Karpas-422 (cell line): ENCODE measurements at regions not wholly inside any gene's neighbourhood (a gene's known extent, or its start where the extent isn't known, plus 50 kb on each side); places are given as distances from the start of the nearest gene placed in this dataset.

Source experiments
- DNase-seq: peaks from one replicate; pipeline ENCODE4 v3.0.0-alpha.2; 2015
- H2AFZ ChIP-seq: fragments of 200-600 bp; sonication (generic); 2 replicates; pipeline ENCODE4 v1.6.1; 2014; ENCODE audit warnings: antibody characterized with exemption, low read length, mixed read lengths
- H3K27ac ChIP-seq: fragments of 200-600 bp; sonication (generic); 2 replicates; pipeline ENCODE4 v1.5.1; 2014; ENCODE audit warnings: mild to moderate bottlenecking, low read length, moderate library complexity
- H3K27me3 ChIP-seq: fragments of 200-600 bp; sonication (generic); 2 replicates; pipeline ENCODE4 v1.6.1; 2014; ENCODE audit warnings: low read length, mixed read lengths
- H3K36me3 ChIP-seq: fragments of 200-600 bp; sonication (generic); 2 replicates; pipeline ENCODE4 v1.6.1; 2014; ENCODE audit warnings: low read length, mixed read lengths; ENCODE audit not compliant: insufficient read depth
- H3K4me1 ChIP-seq: fragments of 200-600 bp; sonication (generic); 2 replicates; pipeline ENCODE4 v1.6.1; 2014; ENCODE audit warnings: mild to moderate bottlenecking, low read length, mixed read lengths
- H3K4me2 ChIP-seq: fragments of 200-600 bp; sonication (generic); 2 replicates; pipeline ENCODE4 v1.6.1; 2014; ENCODE audit warnings: low read length, low read depth, mild to moderate bottlenecking; ENCODE audit not compliant: poor library complexity, severe bottlenecking
- H3K4me3 ChIP-seq: fragments of 200-600 bp; sonication (generic); 2 replicates; pipeline ENCODE4 v1.5.1; 2014; ENCODE audit warnings: mild to moderate bottlenecking, antibody characterized with exemption, low read length, mixed read lengths
- H3K79me2 ChIP-seq: fragments of 200-600 bp; sonication (generic); 2 replicates; pipeline ENCODE4 v1.6.1; 2014; ENCODE audit warnings: mild to moderate bottlenecking, low read length, mixed read lengths
- H3K9ac ChIP-seq: fragments of 200-600 bp; sonication (generic); 2 replicates; pipeline ENCODE4 v1.6.0; 2014; ENCODE audit warnings: low read length
- H3K9me2 ChIP-seq: fragments of 200-600 bp; sonication (generic), shearing (Covaris generic); replicated peaks from 2 replicates; pipeline ENCODE4 v1.6.0; 2014; ENCODE audit warnings: mild to moderate bottlenecking, low read length, moderate library complexity; ENCODE audit not compliant: insufficient read depth
- H3K9me3 ChIP-seq: fragments of 300-700, 200-600 bp; sonication (generic); 2 replicates; pipeline ENCODE4 v1.6.1; 2014; ENCODE audit warnings: low read length, mixed read lengths
- H4K20me1 ChIP-seq: fragments of 200-600 bp; sonication (generic); 2 replicates; pipeline ENCODE4 v1.6.1; 2014; ENCODE audit warnings: mild to moderate bottlenecking, antibody characterized with exemption, low read length, low read depth; ENCODE audit not compliant: insufficient read depth

DNA sequence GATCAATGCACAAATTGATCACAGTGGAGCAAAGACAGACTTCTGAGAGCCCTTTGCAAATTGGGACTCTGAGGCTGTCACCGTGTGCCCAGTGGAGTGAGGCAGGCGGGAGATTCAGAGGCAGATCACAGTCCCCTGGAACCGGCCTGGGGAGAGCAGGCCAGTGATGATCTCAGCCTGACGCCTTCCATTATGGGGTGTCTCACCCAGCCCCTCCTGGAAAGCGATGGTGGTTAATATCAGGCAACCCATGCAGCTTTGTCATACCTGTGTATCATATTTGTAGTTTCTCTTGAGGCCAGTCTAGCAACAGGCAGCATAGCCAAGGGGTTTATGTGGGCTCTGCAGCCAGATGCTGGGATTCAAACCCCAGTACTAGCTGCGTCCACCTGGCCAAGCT, 147.8 kb downstream of the EMX2 start:
- H4K20me1 ChIP-seq: no peaks in the 10 kb centered on the region
- no peaks in the 10 kb centered on the region for H3K27me3 ChIP-seq
- H3K27ac ChIP-seq: no peak overlapping the region
- no peak overlapping the region for H3K4me3 ChIP-seq
- no peaks in the 10 kb centered on the region for H3K4me1 ChIP-seq
- no peaks in the 10 kb centered on the region for H3K36me3 ChIP-seq
- H3K9me3 ChIP-seq: no peaks in the 10 kb centered on the region
- no peaks in the 10 kb centered on the region for H3K79me2 ChIP-seq
- H3K9me2 ChIP-seq: no peaks in the 10 kb centered on the region
- no peak overlapping the region for H2AFZ ChIP-seq
- DNase-seq: no peak
- no peak overlapping the region for H3K4me2 ChIP-seq
- H3K9ac ChIP-seq: no peak overlapping the region

DNA sequence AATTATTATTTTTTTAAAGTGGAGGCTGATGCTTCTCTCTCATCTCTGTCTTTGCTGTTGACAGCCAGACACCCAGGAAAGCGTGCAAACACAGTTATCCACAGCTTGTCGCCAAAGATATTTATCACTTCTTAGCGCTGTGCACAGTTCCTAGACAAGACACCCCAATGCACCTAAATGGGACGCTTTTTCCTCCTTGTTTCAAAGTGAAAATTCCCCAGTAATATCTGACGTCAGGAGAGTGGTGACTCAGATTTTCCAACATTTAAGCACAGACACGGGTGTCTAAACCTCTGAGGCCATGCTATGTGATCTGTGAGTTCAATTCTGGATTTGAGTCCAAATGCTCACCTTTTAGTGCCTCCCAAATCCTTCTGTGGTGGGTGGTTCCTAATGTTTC, 151.6 kb downstream of the EMX2 start:
- Histone ChIP-seq H4K20me1 (no peaks in the 10 kb centered on the region), H3K9me2 (no peaks in the 10 kb centered on the region), H3K79me2 (no peaks in the 10 kb centered on the region), H3K27ac (no peak overlapping the region), H3K4me3 (no peak overlapping the region), H3K9me3 (no peaks in the 10 kb centered on the region), H3K4me1 (no peaks in the 10 kb centered on the region), H3K36me3 (no peaks in the 10 kb centered on the region), H3K9ac (no peak overlapping the region), H3K4me2 (no peak overlapping the region), H2AFZ (no peak overlapping the region), H3K27me3 (no peaks in the 10 kb centered on the region)
- DNase-seq: no peak

DNA sequence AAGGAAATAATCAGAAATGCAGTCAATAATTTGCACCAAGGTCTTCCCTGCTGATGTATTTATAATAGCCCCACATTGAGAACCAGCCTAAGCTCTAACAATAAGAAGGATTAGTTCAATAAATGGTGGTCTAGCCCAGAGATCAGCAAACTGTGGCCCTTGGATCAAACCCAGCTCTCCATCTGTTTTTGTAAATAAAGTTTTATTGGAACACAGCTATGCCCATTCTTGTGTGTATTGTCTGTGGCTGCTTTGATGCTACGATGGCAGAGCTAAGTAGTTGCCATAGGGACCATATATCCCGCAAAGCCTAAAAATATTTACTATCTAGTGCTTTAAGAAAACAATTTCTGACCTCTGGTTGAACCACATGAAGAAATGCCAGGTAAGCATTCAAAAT, 154.9 kb downstream of the EMX2 start:
- H3K9me3 ChIP-seq: no peaks in the 10 kb centered on the region
- no peaks in the 10 kb centered on the region for H4K20me1 ChIP-seq
- no peaks in the 10 kb centered on the region for H3K9me2 ChIP-seq
- no peak for DNase-seq
- no peaks in the 10 kb centered on the region for H3K4me1 ChIP-seq
- no peak overlapping the region for H3K4me3 ChIP-seq
- H2AFZ ChIP-seq: no peak overlapping the region
- H3K4me2 ChIP-seq: no peak overlapping the region
- H3K79me2 ChIP-seq: no peaks in the 10 kb centered on the region
- H3K27me3 ChIP-seq: no peaks in the 10 kb centered on the region
- H3K9ac ChIP-seq: no peak overlapping the region
- H3K36me3 ChIP-seq: no peaks in the 10 kb centered on the region
- no peak overlapping the region for H3K27ac ChIP-seq

DNA sequence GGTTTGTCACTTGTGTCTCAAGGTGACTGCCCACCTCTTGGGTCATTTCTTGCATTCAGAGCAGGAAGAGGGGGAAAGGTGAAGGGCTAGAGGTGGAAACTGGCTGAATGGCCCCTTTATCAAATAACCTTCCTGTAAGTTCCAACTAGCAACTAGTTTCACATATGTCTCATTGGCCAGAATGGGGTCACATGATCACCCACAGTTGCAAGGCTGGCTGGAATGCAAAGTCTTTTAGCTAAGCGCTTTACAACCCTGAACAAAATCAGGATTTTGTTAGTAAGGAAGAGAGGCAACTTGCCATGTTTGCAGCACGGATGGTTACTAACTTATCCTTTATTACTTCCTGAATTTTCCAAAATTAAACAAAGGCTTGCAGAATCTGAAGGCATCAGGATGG, 156.3 kb downstream of the EMX2 start:
- no peaks in the 10 kb centered on the region for H3K9me3 ChIP-seq
- no peak overlapping the region for H2AFZ ChIP-seq
- H3K4me3 ChIP-seq: no peak overlapping the region

DNA sequence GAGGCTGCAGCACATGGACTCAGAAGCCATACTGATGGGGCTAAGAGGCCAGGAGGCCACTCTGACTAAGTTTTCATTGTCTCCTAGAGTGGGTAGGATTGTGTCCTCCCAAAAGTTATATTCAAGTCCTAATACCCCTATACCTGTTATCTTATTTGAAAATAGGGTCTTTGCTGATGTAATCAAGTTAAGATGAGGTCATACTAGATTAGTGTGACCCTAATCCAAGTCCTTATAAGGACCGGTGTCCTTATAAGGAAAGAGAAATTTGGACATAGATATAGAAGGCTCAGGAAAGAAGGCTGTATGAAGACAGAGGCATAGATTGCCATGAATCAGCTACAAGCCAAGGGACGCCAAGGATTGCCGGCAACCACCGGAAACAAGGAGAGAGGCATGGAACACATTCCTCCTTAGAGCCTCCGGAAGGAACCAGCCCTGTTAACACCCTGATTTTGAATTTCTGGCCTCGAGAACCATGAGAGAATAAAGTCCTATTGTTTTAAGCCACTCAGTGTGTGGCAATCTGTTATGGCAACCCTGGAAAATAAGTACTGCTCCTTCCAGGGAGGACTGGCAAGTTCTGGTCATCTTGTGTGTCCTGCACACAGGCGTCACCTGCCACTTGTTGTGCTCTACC, 157.0 kb downstream of the EMX2 start:
- no peak overlapping the region for H2AFZ ChIP-seq
- H3K4me2 ChIP-seq: no peak overlapping the region
- no peaks in the 10 kb centered on the region for H4K20me1 ChIP-seq
- no peak overlapping the region for H3K4me3 ChIP-seq
- H3K79me2 ChIP-seq: no peaks in the 10 kb centered on the region
- no peak for DNase-seq
- H3K9me2 ChIP-seq: no peaks in the 10 kb centered on the region
- H3K9ac ChIP-seq: no peak overlapping the region
- no peak overlapping the region for H3K27ac ChIP-seq
- H3K27me3 ChIP-seq: no peaks in the 10 kb centered on the region
- no peaks in the 10 kb centered on the region for H3K36me3 ChIP-seq
- no peaks in the 10 kb centered on the region for H3K9me3 ChIP-seq
- H3K4me1 ChIP-seq: no peaks in the 10 kb centered on the region

More for the DNA sequence above, 156.3 kb downstream of the EMX2 start:
- no peaks in the 10 kb centered on the region for H3K4me1 ChIP-seq
- H4K20me1 ChIP-seq: no peaks in the 10 kb centered on the region
- H3K36me3 ChIP-seq: no peaks in the 10 kb centered on the region
- H3K27ac ChIP-seq: no peak overlapping the region
- no peaks in the 10 kb centered on the region for H3K9me2 ChIP-seq
- H3K27me3 ChIP-seq: no peaks in the 10 kb centered on the region
- no peaks in the 10 kb centered on the region for H3K79me2 ChIP-seq
- H3K9ac ChIP-seq: no peak overlapping the region
- no peak for DNase-seq
- H3K4me2 ChIP-seq: no peak overlapping the region

DNA sequence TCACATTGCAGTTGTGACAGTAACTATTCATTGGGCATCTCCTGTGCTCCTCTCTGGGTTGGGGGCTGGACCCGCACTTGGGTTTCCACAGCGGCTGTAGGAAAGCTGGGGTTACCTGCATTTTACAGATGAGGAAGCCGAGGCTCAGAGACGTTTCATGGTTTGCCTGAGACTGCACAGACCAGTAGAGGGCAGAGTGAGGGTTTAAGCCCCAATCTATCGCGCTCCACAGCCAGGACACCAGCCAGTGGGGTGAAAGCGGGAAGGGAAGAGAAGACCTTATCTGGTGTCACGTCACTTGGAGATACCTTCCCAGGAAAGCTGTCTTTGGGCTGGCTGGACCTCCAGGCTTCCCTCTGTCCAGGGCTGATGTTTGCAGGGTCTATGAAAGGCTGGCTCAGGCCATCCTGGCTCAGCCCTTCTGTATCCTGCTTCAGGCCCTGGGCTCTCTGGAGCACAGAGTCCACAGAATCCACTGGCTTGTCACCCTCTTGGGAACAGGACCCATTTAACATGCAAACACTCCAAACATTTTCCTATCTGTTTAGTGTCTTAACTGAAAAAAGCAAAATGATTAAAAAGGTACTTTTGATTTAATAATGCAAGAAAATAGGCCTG, 167.7 kb downstream of the EMX2 start:
- H3K4me1 ChIP-seq: no peaks in the 10 kb centered on the region
- no peak overlapping the region for H3K9ac ChIP-seq
- no peaks in the 10 kb centered on the region for H4K20me1 ChIP-seq
- H3K36me3 ChIP-seq: no peaks in the 10 kb centered on the region
- no peak overlapping the region for H2AFZ ChIP-seq
- no peaks in the 10 kb centered on the region for H3K9me2 ChIP-seq
- H3K9me3 ChIP-seq: no peaks in the 10 kb centered on the region
- H3K79me2 ChIP-seq: no peaks in the 10 kb centered on the region
- peak; percentile 53 for DNase-seq
- no peak overlapping the region for H3K4me3 ChIP-seq
- no peaks in the 10 kb centered on the region for H3K27me3 ChIP-seq
- no peak overlapping the region for H3K4me2 ChIP-seq
- H3K27ac ChIP-seq: no peak overlapping the region

DNA sequence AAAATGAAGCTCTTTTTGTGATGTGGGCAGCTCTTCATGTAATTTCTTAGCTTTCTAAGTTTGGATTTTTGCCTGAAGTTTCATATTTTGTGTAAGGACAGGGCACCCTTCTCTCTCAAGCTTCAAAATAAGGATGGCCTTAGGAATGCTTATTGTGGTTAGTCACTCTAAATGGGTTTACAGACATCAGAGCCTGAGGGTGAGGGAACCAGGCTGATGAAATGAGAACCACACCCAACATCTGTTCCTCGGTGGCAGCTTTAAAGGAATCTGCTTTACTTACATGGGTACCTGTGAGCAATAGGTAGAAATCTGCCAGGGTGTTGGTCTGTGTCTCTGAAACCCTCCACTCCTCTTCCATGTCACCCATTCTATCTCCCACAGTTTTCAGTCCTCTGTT, 174.3 kb downstream of the EMX2 start:
- no peak overlapping the region for H2AFZ ChIP-seq
- DNase-seq: no peak

DNA sequence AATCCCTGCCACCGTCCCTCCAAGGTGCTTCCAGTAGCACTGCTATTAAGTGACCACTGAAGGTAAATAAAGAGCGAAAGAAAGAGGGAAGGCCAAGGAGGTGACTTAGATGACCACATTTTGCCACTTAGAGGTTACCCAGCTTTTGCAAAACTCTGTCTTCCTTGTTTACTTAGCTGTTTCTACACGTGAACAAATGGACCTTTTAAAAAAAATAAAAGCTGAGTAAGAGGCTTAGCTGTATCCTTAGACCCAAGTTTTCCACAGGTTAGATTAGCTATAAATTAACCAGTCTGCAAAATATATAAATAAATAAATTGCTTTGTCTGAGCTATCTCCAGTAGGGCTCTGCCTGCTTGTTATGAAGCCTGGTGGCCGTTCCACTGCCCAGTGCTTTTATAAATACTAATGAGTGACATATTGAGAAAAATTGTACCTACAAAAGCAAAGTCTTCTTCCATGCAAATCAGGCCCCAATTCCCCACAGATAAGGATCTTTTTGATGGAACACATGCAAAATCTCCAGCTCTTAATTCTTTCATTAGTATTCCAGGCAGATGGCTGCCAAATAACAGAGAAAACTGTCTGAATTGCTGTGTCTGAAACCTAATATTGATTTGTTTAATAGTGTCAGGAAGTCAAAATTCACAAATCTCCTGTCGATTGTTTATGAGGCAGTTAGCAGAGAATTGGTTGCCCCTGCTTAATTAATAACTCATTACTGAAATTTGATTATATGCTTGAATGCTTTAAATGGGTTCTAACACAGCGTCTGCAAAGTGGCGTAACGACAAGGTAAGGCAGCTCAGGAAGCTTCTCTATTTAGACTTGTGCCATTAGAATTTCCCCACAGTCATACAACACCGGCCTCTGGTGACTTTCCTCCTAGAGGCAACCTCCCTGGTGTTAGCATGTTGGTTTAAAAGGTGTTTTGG, 176.7 kb downstream of the EMX2 start:
- Histone ChIP-seq H2AFZ (no peak overlapping the region), H3K4me1 (no peaks in the 10 kb centered on the region), H3K27me3 (no peaks in the 10 kb centered on the region), H3K9ac (no peak overlapping the region), H3K36me3 (no peaks in the 10 kb centered on the region), H3K27ac (no peak overlapping the region), H3K79me2 (no peaks in the 10 kb centered on the region), H3K4me3 (no peak overlapping the region), H3K4me2 (no peak overlapping the region), H4K20me1 (0 out of 2 replicates have a peak, but pooled peaks cover 3% of the 10 kb centered on the region), H3K9me3 (no peaks in the 10 kb centered on the region), H3K9me2 (no peaks in the 10 kb centered on the region)
- no peak for DNase-seq

More for the DNA sequence above, 174.3 kb downstream of the EMX2 start:
- no peaks in the 10 kb centered on the region for H3K79me2 ChIP-seq
- H4K20me1 ChIP-seq: 0 out of 2 replicates have a peak, but pooled peaks cover 3% of the 10 kb centered on the region
- H3K4me2 ChIP-seq: no peak overlapping the region
- H3K27me3 ChIP-seq: no peaks in the 10 kb centered on the region
- H3K36me3 ChIP-seq: no peaks in the 10 kb centered on the region
- no peak overlapping the region for H3K27ac ChIP-seq
- no peaks in the 10 kb centered on the region for H3K9me2 ChIP-seq
- no peak overlapping the region for H3K9ac ChIP-seq
- no peaks in the 10 kb centered on the region for H3K4me1 ChIP-seq
- H3K9me3 ChIP-seq: no peaks in the 10 kb centered on the region
- no peak overlapping the region for H3K4me3 ChIP-seq
